ENCODE measurements at regions not wholly inside any gene's neighbourhood (a gene's known extent, or its start where the extent isn't known, plus 50 kb on each side); places are given as distances from the start of the nearest gene placed in this dataset.

DNA sequence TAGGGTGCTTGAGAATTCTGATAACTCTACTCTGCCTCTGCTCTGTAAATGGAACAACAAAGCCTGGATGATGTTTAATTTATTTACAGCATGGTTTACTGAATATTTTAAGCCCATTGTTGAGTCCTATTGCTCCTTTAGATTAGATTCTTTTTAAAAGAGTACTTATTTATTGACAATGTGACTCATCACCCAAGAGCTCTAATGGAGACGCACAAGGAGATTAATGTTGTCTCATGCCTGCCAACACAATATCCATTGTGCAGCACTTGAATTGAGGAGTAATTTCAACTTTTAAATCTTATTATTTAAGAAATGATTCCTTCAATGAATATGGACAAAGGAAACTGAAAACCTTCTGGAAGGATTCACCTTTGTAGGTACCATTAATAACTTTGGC lies 691.4 kb downstream of the ZBBX start:
- no peak for DNase-seq (ENCODE audit: low spot score)

More for the DNA sequence above, 691.4 kb downstream of the ZBBX start:
- BruUV-seq (replicated peaks) = no TSS peak
- no peak overlapping the region for H3K4me2 ChIP-seq (ENCODE audit: low read depth, low read length)
- H3K27me3 ChIP-seq (ENCODE audit: control insufficient read depth in 1 of 2, insufficient read depth in 2 of 2, low read length in 2 of 2) = no peaks in the 10 kb centered on the region
- no peak overlapping the region for H3K27ac ChIP-seq (ENCODE audit: extremely low read length, insufficient read depth, low read length)
- ATAC-seq (no peak), FAIRE-seq (no peak)
- POLR2A ChIA-PET = no interaction called here
- CTCF ChIA-PET (ENCODE audit: low intra/inter-chr PET ratio, low total read pairs) = no interaction called here
- H3K4me3 ChIP-seq (replicated peaks in 1 of 3; ENCODE audit: insufficient read depth in 1 of 3, low read depth in 2 of 3, low read length in 3 of 3) = no peak overlapping the region
- no peaks in the 10 kb centered on the region for H3K9me3 ChIP-seq (ENCODE audit: low read length)
- intact Hi-C loops (cut with micrococcal nuclease; ENCODE audit: unreplicated experiment) (loop anchor here (10.0 kb wide), 1 partner anchor 814 kb away; no protein-coding TSS in a partner anchor), in situ Hi-C loops (cut with HindIII; ENCODE audit: extremely low pct_ligation_motif_present, low pct_unique_long_range_greater_than_20kb) (no loop called here)
- WGBS (ENCODE audit: low lambda C conversion rate) = 5% methylated on average over 1 of the region's 1 CpG
- no peak overlapping the region for H2AFZ ChIP-seq (ENCODE audit: low read length)
- H3K36me3 ChIP-seq (replicated peaks in 1 of 2; ENCODE audit: control insufficient read depth in 1 of 2, insufficient read depth in 2 of 2, low read length in 2 of 2) = no peaks in the 10 kb centered on the region
- H3K4me1 ChIP-seq (ENCODE audit: insufficient read depth, low read length) = no peaks in the 10 kb centered on the region
- TF ChIP-seq ZBTB3 (CRISPR knock-in tag; IDR thresholded peaks at IDR 0.05; ENCODE audit: borderline replicate concordance, low read depth) (no peak), PAF1 (CRISPR knock-in tag; IDR thresholded peaks at IDR 0.05) (no peak), MAFG (CRISPR knock-in tag; IDR thresholded peaks at IDR 0.05) (no peak), ETV6 (CRISPR knock-in tag; conservative IDR thresholded peaks at IDR 0.05) (no peak), NCOA2 (CRISPR knock-in tag; IDR thresholded peaks at IDR 0.05) (no peak), ZNF160 (CRISPR knock-in tag; IDR thresholded peaks at IDR 0.05) (no peak), ZNF709 (CRISPR knock-in tag; IDR thresholded peaks at IDR 0.05) (no peak), DNMT3B (CRISPR knock-in tag; conservative IDR thresholded peaks at IDR 0.05) (no peak)
- TF ChIP-seq, protein P1, sequence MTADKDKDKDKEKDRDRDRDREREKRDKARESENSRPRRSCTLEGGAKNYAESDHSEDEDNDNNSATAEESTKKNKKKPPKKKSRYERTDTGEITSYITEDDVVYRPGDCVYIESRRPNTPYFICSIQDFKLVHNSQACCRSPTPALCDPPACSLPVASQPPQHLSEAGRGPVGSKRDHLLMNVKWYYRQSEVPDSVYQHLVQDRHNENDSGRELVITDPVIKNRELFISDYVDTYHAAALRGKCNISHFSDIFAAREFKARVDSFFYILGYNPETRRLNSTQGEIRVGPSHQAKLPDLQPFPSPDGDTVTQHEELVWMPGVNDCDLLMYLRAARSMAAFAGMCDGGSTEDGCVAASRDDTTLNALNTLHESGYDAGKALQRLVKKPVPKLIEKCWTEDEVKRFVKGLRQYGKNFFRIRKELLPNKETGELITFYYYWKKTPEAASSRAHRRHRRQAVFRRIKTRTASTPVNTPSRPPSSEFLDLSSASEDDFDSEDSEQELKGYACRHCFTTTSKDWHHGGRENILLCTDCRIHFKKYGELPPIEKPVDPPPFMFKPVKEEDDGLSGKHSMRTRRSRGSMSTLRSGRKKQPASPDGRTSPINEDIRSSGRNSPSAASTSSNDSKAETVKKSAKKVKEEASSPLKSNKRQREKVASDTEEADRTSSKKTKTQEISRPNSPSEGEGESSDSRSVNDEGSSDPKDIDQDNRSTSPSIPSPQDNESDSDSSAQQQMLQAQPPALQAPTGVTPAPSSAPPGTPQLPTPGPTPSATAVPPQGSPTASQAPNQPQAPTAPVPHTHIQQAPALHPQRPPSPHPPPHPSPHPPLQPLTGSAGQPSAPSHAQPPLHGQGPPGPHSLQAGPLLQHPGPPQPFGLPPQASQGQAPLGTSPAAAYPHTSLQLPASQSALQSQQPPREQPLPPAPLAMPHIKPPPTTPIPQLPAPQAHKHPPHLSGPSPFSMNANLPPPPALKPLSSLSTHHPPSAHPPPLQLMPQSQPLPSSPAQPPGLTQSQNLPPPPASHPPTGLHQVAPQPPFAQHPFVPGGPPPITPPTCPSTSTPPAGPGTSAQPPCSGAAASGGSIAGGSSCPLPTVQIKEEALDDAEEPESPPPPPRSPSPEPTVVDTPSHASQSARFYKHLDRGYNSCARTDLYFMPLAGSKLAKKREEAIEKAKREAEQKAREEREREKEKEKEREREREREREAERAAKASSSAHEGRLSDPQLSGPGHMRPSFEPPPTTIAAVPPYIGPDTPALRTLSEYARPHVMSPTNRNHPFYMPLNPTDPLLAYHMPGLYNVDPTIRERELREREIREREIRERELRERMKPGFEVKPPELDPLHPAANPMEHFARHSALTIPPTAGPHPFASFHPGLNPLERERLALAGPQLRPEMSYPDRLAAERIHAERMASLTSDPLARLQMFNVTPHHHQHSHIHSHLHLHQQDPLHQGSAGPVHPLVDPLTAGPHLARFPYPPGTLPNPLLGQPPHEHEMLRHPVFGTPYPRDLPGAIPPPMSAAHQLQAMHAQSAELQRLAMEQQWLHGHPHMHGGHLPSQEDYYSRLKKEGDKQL (CRISPR knock-in tag; IDR thresholded peaks at IDR 0.05; ENCODE audit: low read depth) = no peak
- TF ChIP-seq, protein P2, sequence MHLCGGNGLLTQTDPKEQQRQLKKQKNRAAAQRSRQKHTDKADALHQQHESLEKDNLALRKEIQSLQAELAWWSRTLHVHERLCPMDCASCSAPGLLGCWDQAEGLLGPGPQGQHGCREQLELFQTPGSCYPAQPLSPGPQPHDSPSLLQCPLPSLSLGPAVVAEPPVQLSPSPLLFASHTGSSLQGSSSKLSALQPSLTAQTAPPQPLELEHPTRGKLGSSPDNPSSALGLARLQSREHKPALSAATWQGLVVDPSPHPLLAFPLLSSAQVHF (CRISPR knock-in tag; IDR thresholded peaks at IDR 0.05) = no peak
- TF ChIP-seq, protein P3, sequence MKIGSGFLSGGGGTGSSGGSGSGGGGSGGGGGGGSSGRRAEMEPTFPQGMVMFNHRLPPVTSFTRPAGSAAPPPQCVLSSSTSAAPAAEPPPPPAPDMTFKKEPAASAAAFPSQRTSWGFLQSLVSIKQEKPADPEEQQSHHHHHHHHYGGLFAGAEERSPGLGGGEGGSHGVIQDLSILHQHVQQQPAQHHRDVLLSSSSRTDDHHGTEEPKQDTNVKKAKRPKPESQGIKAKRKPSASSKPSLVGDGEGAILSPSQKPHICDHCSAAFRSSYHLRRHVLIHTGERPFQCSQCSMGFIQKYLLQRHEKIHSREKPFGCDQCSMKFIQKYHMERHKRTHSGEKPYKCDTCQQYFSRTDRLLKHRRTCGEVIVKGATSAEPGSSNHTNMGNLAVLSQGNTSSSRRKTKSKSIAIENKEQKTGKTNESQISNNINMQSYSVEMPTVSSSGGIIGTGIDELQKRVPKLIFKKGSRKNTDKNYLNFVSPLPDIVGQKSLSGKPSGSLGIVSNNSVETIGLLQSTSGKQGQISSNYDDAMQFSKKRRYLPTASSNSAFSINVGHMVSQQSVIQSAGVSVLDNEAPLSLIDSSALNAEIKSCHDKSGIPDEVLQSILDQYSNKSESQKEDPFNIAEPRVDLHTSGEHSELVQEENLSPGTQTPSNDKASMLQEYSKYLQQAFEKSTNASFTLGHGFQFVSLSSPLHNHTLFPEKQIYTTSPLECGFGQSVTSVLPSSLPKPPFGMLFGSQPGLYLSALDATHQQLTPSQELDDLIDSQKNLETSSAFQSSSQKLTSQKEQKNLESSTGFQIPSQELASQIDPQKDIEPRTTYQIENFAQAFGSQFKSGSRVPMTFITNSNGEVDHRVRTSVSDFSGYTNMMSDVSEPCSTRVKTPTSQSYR (CRISPR knock-in tag; IDR thresholded peaks at IDR 0.05; ENCODE audit: borderline replicate concordance) = no peak
- no peak overlapping the region for H3K9ac ChIP-seq (ENCODE audit: insufficient read depth, low read depth, low read length)
- no peaks in the 10 kb centered on the region for H3K79me2 ChIP-seq (ENCODE audit: insufficient read depth, low read length)
- H4K20me1 ChIP-seq (ENCODE audit: insufficient read depth, low read length) = no peaks in the 10 kb centered on the region

Data from HepG2 (cell line).